ENCODE measurements at regions not wholly inside any gene's neighbourhood (a gene's known extent, or its start where the extent isn't known, plus 50 kb on each side); places are given as distances from the start of the nearest gene placed in this dataset.
"Not testable (repeated sequence)": the region's sequence is repeated elsewhere in the genome, so short reads cannot be mapped to it uniquely, and the experiment has no call there.

- Histone ChIP-seq H3K9me3 (ENCODE audit: control insufficient read depth in 1 of 2, low read length in 2 of 2) (no peaks in the 10 kb centered on the region), H3K27me3 (ENCODE audit: insufficient read depth, low read length) (no peaks in the 10 kb centered on the region), H3K4me1 (ENCODE audit: insufficient read depth, low read length) (no peaks in the 10 kb centered on the region), H3K27ac (ENCODE audit: low read depth, low read length) (no peak overlapping the region), H3K36me3 (ENCODE audit: insufficient read depth, low read length) (no peaks in the 10 kb centered on the region), H3K4me3 (ENCODE audit: low read length in 2 of 2) (no peak overlapping the region)
- peaks cover 0 to 10% (median under 1%) of the 10 kb centered on the region in 4 donors for H3K4me1 Mint-ChIP-seq
- ChIA-PET POLR2A (ENCODE audit: partially characterized antibody) (no interaction called here), CTCF (ENCODE audit: partially characterized antibody) (no interaction called here)
- DNase-seq: no peak
- intact Hi-C loops (cut with micrococcal nuclease): no loop called here
- H3K27ac Mint-ChIP-seq: no peak overlapping the region
- no peaks in the 10 kb centered on the region for H3K36me3 Mint-ChIP-seq
- peaks cover 0 to 4% (median 0%) of the 10 kb centered on the region in 8 donors for H3K9me3 Mint-ChIP-seq
- H3K4me3 Mint-ChIP-seq: no peak overlapping the region
- no peaks in the 10 kb centered on the region for H3K27me3 Mint-ChIP-seq
These were observed 89.3 kb upstream of the TANK start for GRCh38 chr2:161070693-161071479.

- H3K27ac ChIP-seq (ENCODE audit: low read depth, low read length); H3K27me3 Mint-ChIP-seq; intact Hi-C loops (cut with micrococcal nuclease); H3K27ac Mint-ChIP-seq; DNase-seq; H3K4me3 Mint-ChIP-seq; H3K36me3 ChIP-seq (ENCODE audit: insufficient read depth, low read length); H3K9me3 Mint-ChIP-seq; H3K4me3 ChIP-seq (ENCODE audit: low read length in 2 of 2); H3K36me3 Mint-ChIP-seq; H3K9me3 ChIP-seq (ENCODE audit: control insufficient read depth in 1 of 2, low read length in 2 of 2); POLR2A ChIA-PET (ENCODE audit: partially characterized antibody); H3K27me3 ChIP-seq (ENCODE audit: insufficient read depth, low read length): not testable (repeated sequence)
- peaks cover 11 to 25% (median 12%) of the 10 kb centered on the region in 4 donors for H3K4me1 Mint-ChIP-seq
- CTCF ChIA-PET (ENCODE audit: partially characterized antibody): interaction anchor here (5.2 kb wide), 1 partner anchor 9 kb away, joined by 37 read pairs; no protein-coding TSS in a partner anchor
- H3K4me1 ChIP-seq (ENCODE audit: insufficient read depth, low read length): peaks cover 15% of the 10 kb centered on the region
These were observed 87.8 kb upstream of the TANK start for GRCh38 chr2:161072436-161072835.

- Histone ChIP-seq H3K4me3 (ENCODE audit: low read length in 2 of 2) (no peak overlapping the region), H3K9me3 (ENCODE audit: control insufficient read depth in 1 of 2, low read length in 2 of 2) (no peaks in the 10 kb centered on the region), H3K36me3 (ENCODE audit: insufficient read depth, low read length) (no peaks in the 10 kb centered on the region), H3K27ac (ENCODE audit: low read depth, low read length) (no peak overlapping the region), H3K4me1 (ENCODE audit: insufficient read depth, low read length) (peaks cover 31% of the 10 kb centered on the region), H3K27me3 (ENCODE audit: insufficient read depth, low read length) (no peaks in the 10 kb centered on the region)
- DNase-seq: no peak
- ChIA-PET POLR2A (ENCODE audit: partially characterized antibody) (interaction anchor here (1.1 to 1.2 kb wide), 2 partner anchors 61 to 84 kb away, joined by 3 read pairs; partner anchors contain the start of gene TANK), CTCF (ENCODE audit: partially characterized antibody) (interaction anchor here (1.2 to 5.2 kb wide), 2 partner anchors 12 to 22 kb away, joined by 3 to 37 read pairs; no protein-coding TSS in a partner anchor)
- Mint-ChIP-seq H3K4me1 (peaks cover 23 to 42% (median 29%) of the 10 kb centered on the region in 4 donors), H3K4me3 (no peak overlapping the region), H3K27me3 (no peaks in the 10 kb centered on the region), H3K27ac (no peak overlapping the region), H3K9me3 (peaks cover 0 to 4% (median 0%) of the 10 kb centered on the region in 8 donors), H3K36me3 (no peaks in the 10 kb centered on the region)
- intact Hi-C loops (cut with micrococcal nuclease): loop anchor here (5.0 kb wide), 1 partner anchor 62 kb away; no protein-coding TSS in a partner anchor
These were observed 84.5 kb upstream of the TANK start for GRCh38 chr2:161075701-161076100.

- peak overlapping the region; percentile 55 to 90 (median 84) for H3K27ac Mint-ChIP-seq
- Histone ChIP-seq H3K4me3 (ENCODE audit: low read length in 2 of 2) (no peak overlapping the region), H3K27ac (ENCODE audit: low read depth, low read length) (peak overlapping the region; percentile 6), H3K27me3 (ENCODE audit: insufficient read depth, low read length) (no peaks in the 10 kb centered on the region), H3K36me3 (ENCODE audit: insufficient read depth, low read length) (no peaks in the 10 kb centered on the region), H3K4me1 (ENCODE audit: insufficient read depth, low read length) (peaks cover 31% of the 10 kb centered on the region), H3K9me3 (ENCODE audit: control insufficient read depth in 1 of 2, low read length in 2 of 2) (no peaks in the 10 kb centered on the region)
- H3K36me3 Mint-ChIP-seq: no peaks in the 10 kb centered on the region
- DNase-seq: no peak
- H3K4me3 Mint-ChIP-seq: peak overlapping the region in 7 of 8 donors; percentile 3 to 72 (median 66)
- ChIA-PET POLR2A (ENCODE audit: partially characterized antibody) (interaction anchor here (0.6 to 2.2 kb wide), 3 partner anchors 13 to 59 kb away, joined by 3 to 6 read pairs (median 3); no protein-coding TSS in a partner anchor), CTCF (ENCODE audit: partially characterized antibody) (interaction anchor here (5.2 kb wide), 1 partner anchor 13 kb away, joined by 37 read pairs; no protein-coding TSS in a partner anchor)
- H3K9me3 Mint-ChIP-seq: peaks cover 0 to 4% (median 0%) of the 10 kb centered on the region in 8 donors
- H3K4me1 Mint-ChIP-seq: peaks cover 23 to 42% (median 29%) of the 10 kb centered on the region in 4 donors
- H3K27me3 Mint-ChIP-seq: no peaks in the 10 kb centered on the region
- intact Hi-C loops (cut with micrococcal nuclease): loop anchor here (1.0 to 5.0 kb wide), 2 partner anchors 60 to 83 kb away; partner anchors contain the start of gene TANK
These were observed 83.3 kb upstream of the TANK start for GRCh38 chr2:161076936-161077335.

- Histone ChIP-seq H3K4me1 (ENCODE audit: insufficient read depth, low read length) (peaks cover 31% of the 10 kb centered on the region), H3K4me3 (ENCODE audit: low read length in 2 of 2) (peak overlapping the region in 1 of 2 donors; percentile 16), H3K9me3 (ENCODE audit: control insufficient read depth in 1 of 2, low read length in 2 of 2) (no peaks in the 10 kb centered on the region), H3K36me3 (ENCODE audit: insufficient read depth, low read length) (no peaks in the 10 kb centered on the region), H3K27me3 (ENCODE audit: insufficient read depth, low read length) (no peaks in the 10 kb centered on the region), H3K27ac (ENCODE audit: low read depth, low read length) (peak overlapping the region; percentile 6)
- peak overlapping the region; percentile 55 to 90 (median 84) for H3K27ac Mint-ChIP-seq
- CTCF ChIA-PET (ENCODE audit: partially characterized antibody): interaction anchor here (4.0 kb wide), 1 partner anchor 14 kb away, joined by 18 read pairs; no protein-coding TSS in a partner anchor
- no peaks in the 10 kb centered on the region for H3K9me3 Mint-ChIP-seq
- POLR2A ChIA-PET (ENCODE audit: partially characterized antibody): interaction anchor here (0.6 to 2.2 kb wide), 3 partner anchors 13 to 59 kb away, joined by 3 to 6 read pairs (median 3); no protein-coding TSS in a partner anchor
- peaks cover 23 to 42% (median 29%) of the 10 kb centered on the region in 4 donors for H3K4me1 Mint-ChIP-seq
- H3K4me3 Mint-ChIP-seq: peak overlapping the region; percentile 3 to 72 (median 64)
- H3K36me3 Mint-ChIP-seq: no peaks in the 10 kb centered on the region
- intact Hi-C loops (cut with micrococcal nuclease): loop anchor here (1.0 to 5.0 kb wide), 2 partner anchors 60 to 83 kb away; partner anchors contain the start of gene TANK
- no peaks in the 10 kb centered on the region for H3K27me3 Mint-ChIP-seq
- peak; percentile 69 to 86 (median 76) for DNase-seq
These were observed 82.6 kb upstream of the TANK start for GRCh38 chr2:161077367-161078210.

GRCh38 chr2:161078211-161078539 lies 82.1 kb upstream of the TANK start:
- POLR2A ChIA-PET (ENCODE audit: partially characterized antibody): interaction anchor here (1.5 to 2.2 kb wide), 2 partner anchors 12 to 58 kb away, joined by 6 read pairs; no protein-coding TSS in a partner anchor
- H3K4me3 ChIP-seq (ENCODE audit: low read length in 2 of 2): no peak overlapping the region
- no peaks in the 10 kb centered on the region for H3K27me3 ChIP-seq (ENCODE audit: insufficient read depth, low read length)
- Mint-ChIP-seq H3K9me3 (no peaks in the 10 kb centered on the region), H3K4me3 (peak overlapping the region in 5 of 8 donors; percentile 18 to 72 (median 66)), H3K27me3 (no peaks in the 10 kb centered on the region), H3K27ac (peak overlapping the region; percentile 55 to 90 (median 84)), H3K4me1 (peaks cover 23 to 37% (median 29%) of the 10 kb centered on the region in 4 donors), H3K36me3 (no peaks in the 10 kb centered on the region)
- intact Hi-C loops (cut with micrococcal nuclease): loop anchor here (5.0 kb wide), 1 partner anchor 59 kb away; no protein-coding TSS in a partner anchor
- CTCF ChIA-PET (ENCODE audit: partially characterized antibody): interaction anchor here (1.3 to 4.0 kb wide), 2 partner anchors 15 to 26 kb away, joined by 3 to 18 read pairs; no protein-coding TSS in a partner anchor
- H3K4me1 ChIP-seq (ENCODE audit: insufficient read depth, low read length): peaks cover 31% of the 10 kb centered on the region
- no peaks in the 10 kb centered on the region for H3K9me3 ChIP-seq (ENCODE audit: control insufficient read depth in 1 of 2, low read length in 2 of 2)
- H3K36me3 ChIP-seq (ENCODE audit: insufficient read depth, low read length): no peaks in the 10 kb centered on the region
- peak overlapping the region; percentile 6 for H3K27ac ChIP-seq (ENCODE audit: low read depth, low read length)
- DNase-seq: no peak

Measured in CD4-positive, alpha-beta memory T cell (primary cell).